Endothelial cell of umbilical vein (primary cell): ENCODE measurements at regions not wholly inside any gene's neighbourhood (a gene's known extent, or its start where the extent isn't known, plus 50 kb on each side); places are given as distances from the start of the nearest gene placed in this dataset.

ENCODE experiments used
- BruUV-seq: library from RNA; stranded (reverse); fragments of 400-500 nt; replicated peaks from 2 replicates; lab custom pipeline; 2021; lab: Mats Ljungman, UMichigan
- CTCF ChIA-PET: fragments of 300-600, 350-600 bp; sonication (Branson Sonifier 250); formaldehyde crosslinking; loops from one replicate; lab custom pipeline; 2021; ENCODE audit warnings: antibody characterized with exemption, inconsistent platforms; lab: Charles Lee
- POLR2A ChIA-PET: fragments of 300-600, 350-600 bp; sonication (Branson Sonifier 250); formaldehyde crosslinking; loops from one replicate; lab custom pipeline; 2021; ENCODE audit warnings: antibody characterized with exemption, inconsistent platforms; lab: Charles Lee
- DNase-seq: peaks from one replicate; pipeline ENCODE4 v3.0.0-alpha.2; 2011; ENCODE audit warnings: low read depth, low spot score
- FAIRE-seq: peaks from 2 replicates; lab custom pipeline; 2011; peaks lifted over from hg19 to GRCh38; lab: Jason Lieb, UNC
- H2AFZ ChIP-seq: 2 replicates; pipeline ENCODE4 v1.6.0; 2012; ENCODE audit warnings: low read depth, low read length, control low read depth, inconsistent platforms
- H3K27ac ChIP-seq: 2 replicates; pipeline ENCODE4 v1.5.1; 2011; ENCODE audit warnings: low read depth, mild to moderate bottlenecking, control low read depth, low read length, moderate library complexity; ENCODE audit not compliant: insufficient read depth
- H3K27me3 ChIP-seq, 2 experiments: 2 replicates each; pipeline versions ENCODE4 v1.6.0 to v1.6.1; 2011; ENCODE audit warnings: low read length in 2 of 2, mixed read lengths in 1 of 2; ENCODE audit not compliant: control insufficient read depth in 2 of 2, insufficient read depth in 2 of 2
- H3K36me3 ChIP-seq, 2 experiments: 2 replicates in 1 of 2; 3 replicates in 1 of 2; pipeline ENCODE4 v1.5.1; 2011; ENCODE audit warnings: low read length in 2 of 2, mild to moderate bottlenecking in 1 of 2, moderate library complexity in 1 of 2; ENCODE audit not compliant: control insufficient read depth in 2 of 2, insufficient read depth in 2 of 2; ENCODE audit errors: extremely low read depth in 1 of 2
- H3K4me1 ChIP-seq: 3 replicates; pipeline ENCODE4 v1.5.1; 2011; ENCODE audit warnings: mild to moderate bottlenecking, low read length; ENCODE audit not compliant: control insufficient read depth, insufficient read depth; ENCODE audit errors: extremely low read depth
- H3K4me2 ChIP-seq: 2 replicates; pipeline ENCODE4 v1.6.1; 2011; ENCODE audit warnings: low read length, control low read depth, mixed read lengths; ENCODE audit not compliant: insufficient read depth
- H3K4me3 ChIP-seq, 3 experiments: fragments of 200-600 bp in 1 of 3; sonication (generic), shearing (Covaris generic) in 1 of 3; replicated peaks in 1 of 3; 2 replicates each; pipeline ENCODE4 v1.5.1; 2011 to 2016; ENCODE audit warnings: control low read depth in 3 of 3, low read length in 3 of 3, mild to moderate bottlenecking in 2 of 3, inconsistent platforms in 1 of 3, low read depth in 1 of 3, moderate library complexity in 1 of 3; ENCODE audit not compliant: insufficient read depth in 1 of 3
- H3K79me2 ChIP-seq: 2 replicates; pipeline ENCODE4 v1.6.0; 2012; ENCODE audit warnings: low read length, inconsistent platforms; ENCODE audit not compliant: control insufficient read depth, insufficient read depth
- H3K9ac ChIP-seq: replicated peaks from 2 replicates; pipeline ENCODE3; 2011; ENCODE audit warnings: low read length, control low read depth; ENCODE audit not compliant: insufficient read depth; ENCODE audit errors: extremely low read depth
- H3K9me1 ChIP-seq: replicated peaks from 3 replicates; pipeline ENCODE4 v1.6.0; 2011; ENCODE audit warnings: mild to moderate bottlenecking, low read length; ENCODE audit not compliant: control insufficient read depth, insufficient read depth; ENCODE audit errors: extremely low read depth
- H3K9me3 ChIP-seq: replicated peaks from 2 replicates; pipeline ENCODE4 v1.5.1; 2012; ENCODE audit warnings: low read length, inconsistent platforms; ENCODE audit not compliant: control insufficient read depth, insufficient read depth
- H4K20me1 ChIP-seq: replicated peaks from 2 replicates; pipeline ENCODE3; 2011; ENCODE audit warnings: mild to moderate bottlenecking, low read length; ENCODE audit not compliant: control insufficient read depth, insufficient read depth; ENCODE audit errors: extremely low read depth
- EZH2 ChIP-seq: IDR thresholded peaks from 2 replicates; pipeline ENCODE4 v1.6.1; 2012; ENCODE audit warnings: borderline replicate concordance, low read depth, mild to moderate bottlenecking, moderate library complexity, low read length, inconsistent platforms; ENCODE audit not compliant: severe bottlenecking
- FOS ChIP-seq: IDR thresholded peaks from 2 replicates; pipeline ENCODE4 v1.6.1; 2011; ENCODE audit warnings: mild to moderate bottlenecking, low read length, moderate library complexity, borderline replicate concordance; ENCODE audit not compliant: insufficient read depth
- GATA2 ChIP-seq: IDR thresholded peaks from 2 replicates; pipeline ENCODE4 v1.7.0; 2011; ENCODE audit warnings: low read depth, mild to moderate bottlenecking, moderate library complexity, mixed read lengths, low read length; ENCODE audit not compliant: insufficient read length, insufficient read depth
- JUN ChIP-seq: IDR thresholded peaks from 2 replicates; pipeline ENCODE4 v1.6.1; 2011; ENCODE audit warnings: borderline replicate concordance, low read depth; ENCODE audit not compliant: insufficient read length, insufficient read depth
- MAX ChIP-seq: IDR thresholded peaks from 2 replicates; pipeline ENCODE4 v1.6.1; 2011; ENCODE audit not compliant: insufficient read depth, insufficient read length
- MYC ChIP-seq: IDR thresholded peaks from one replicate; pipeline ENCODE4 v1.6.1; 2011; ENCODE audit warnings: mild to moderate bottlenecking, low read depth, low read length
- POLR2AphosphoS5 ChIP-seq: IDR thresholded peaks from 2 replicates; pipeline ENCODE4 v1.6.1; 2012; ENCODE audit warnings: low read depth, mild to moderate bottlenecking, control low read depth, low read length, moderate library complexity; ENCODE audit not compliant: insufficient read depth
- dilution Hi-C: fragments of 300-500 bp; cut with MboI; formaldehyde crosslinking; loops from one replicate; pipeline ENCODE4 v1.15.0; 2019; ENCODE audit warnings: low sequenced_read_pairs; ENCODE audit not compliant: extremely low pct_ligation_motif_present
- intact Hi-C: fragments of 100-400 bp; cut with micrococcal nuclease; formaldehyde crosslinking; loops from one replicate; pipeline ENCODE4 v1.10.0; 2022
- TF ChIP-seq, protein P1 (sequence below), 2 donors: IDR thresholded peaks; 1 replicate in 1 of 2; 2 replicates in 1 of 2; pipeline ENCODE4 v1.5.1; 2011; ENCODE audit warnings: low read length in 2 of 2, mild to moderate bottlenecking in 2 of 2, moderate library complexity in 2 of 2, control low read depth in 1 of 2, inconsistent platforms in 1 of 2, low read depth in 1 of 2; ENCODE audit not compliant: insufficient read depth in 1 of 2; ENCODE audit errors: extremely low read depth in 1 of 2

- DNase-seq (no peak), FAIRE-seq (no peak)
- no peak for TF ChIP-seq EZH2
- ChIA-PET CTCF (no interaction called here), POLR2A (no interaction called here)
- H2AFZ ChIP-seq, result no peak overlapping the region
- no TSS peak for BruUV-seq
- H3K36me3 ChIP-seq, result no peaks in the 10 kb centered on the region
- dilution Hi-C loops, result no loop called here
- H3K4me2 ChIP-seq, result no peak overlapping the region
- no peaks in the 10 kb centered on the region for H3K4me1 ChIP-seq
- H3K9ac ChIP-seq, result no peak overlapping the region
- H3K9me1 ChIP-seq, result no peaks in the 10 kb centered on the region
- H3K79me2 ChIP-seq, result no peaks in the 10 kb centered on the region
- H4K20me1 ChIP-seq, result no peaks in the 10 kb centered on the region
- intact Hi-C loops, result no loop called here
- peaks cover 8% of the 10 kb centered on the region for H3K9me3 ChIP-seq
- no peak overlapping the region for H3K27ac ChIP-seq
- H3K4me3 ChIP-seq, result no peak overlapping the region
- no peaks in the 10 kb centered on the region for H3K27me3 ChIP-seq
These were observed 332.3 kb upstream of the EPHA3 start for GRCh38 chr3:88775026-88775690.

DNA sequence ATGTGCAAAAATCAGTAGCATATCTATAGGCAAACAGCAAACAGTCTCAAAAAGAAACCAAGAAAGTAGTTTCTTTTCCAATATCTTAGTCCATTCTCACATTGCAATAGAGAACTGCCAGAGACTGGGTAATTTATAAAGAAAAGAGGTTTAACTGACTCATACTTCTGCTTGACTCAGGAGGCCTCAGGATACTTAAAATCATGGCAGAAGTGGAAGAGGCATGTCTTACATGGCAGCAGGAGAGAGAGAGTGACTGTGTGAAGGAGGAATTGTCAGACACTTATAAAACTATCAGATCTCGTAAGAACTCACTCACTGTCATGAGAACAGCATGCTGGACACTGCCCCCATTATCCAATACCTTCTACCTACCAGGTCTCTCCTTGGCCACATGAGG is 327.9 kb upstream of the EPHA3 start:
- H3K4me1 ChIP-seq, result no peaks in the 10 kb centered on the region
- no peak overlapping the region for H2AFZ ChIP-seq
- no peaks in the 10 kb centered on the region for H3K27me3 ChIP-seq
- H3K9ac ChIP-seq, result no peak overlapping the region
- ChIA-PET CTCF (no interaction called here), POLR2A (no interaction called here)
- no peaks in the 10 kb centered on the region for H3K9me1 ChIP-seq
- H3K4me3 ChIP-seq, result no peak overlapping the region
- H3K4me2 ChIP-seq, result no peak overlapping the region
- H3K27ac ChIP-seq, result no peak overlapping the region
- no peaks in the 10 kb centered on the region for H4K20me1 ChIP-seq
- intact Hi-C loops, result no loop called here
- H3K79me2 ChIP-seq, result no peaks in the 10 kb centered on the region
- TF ChIP-seq FOS (no peak), GATA2 (no peak), JUN (no peak), EZH2 (no peak), MYC (no peak), MAX (no peak), POLR2AphosphoS5 (no peak)
- TF ChIP-seq, protein P1, sequence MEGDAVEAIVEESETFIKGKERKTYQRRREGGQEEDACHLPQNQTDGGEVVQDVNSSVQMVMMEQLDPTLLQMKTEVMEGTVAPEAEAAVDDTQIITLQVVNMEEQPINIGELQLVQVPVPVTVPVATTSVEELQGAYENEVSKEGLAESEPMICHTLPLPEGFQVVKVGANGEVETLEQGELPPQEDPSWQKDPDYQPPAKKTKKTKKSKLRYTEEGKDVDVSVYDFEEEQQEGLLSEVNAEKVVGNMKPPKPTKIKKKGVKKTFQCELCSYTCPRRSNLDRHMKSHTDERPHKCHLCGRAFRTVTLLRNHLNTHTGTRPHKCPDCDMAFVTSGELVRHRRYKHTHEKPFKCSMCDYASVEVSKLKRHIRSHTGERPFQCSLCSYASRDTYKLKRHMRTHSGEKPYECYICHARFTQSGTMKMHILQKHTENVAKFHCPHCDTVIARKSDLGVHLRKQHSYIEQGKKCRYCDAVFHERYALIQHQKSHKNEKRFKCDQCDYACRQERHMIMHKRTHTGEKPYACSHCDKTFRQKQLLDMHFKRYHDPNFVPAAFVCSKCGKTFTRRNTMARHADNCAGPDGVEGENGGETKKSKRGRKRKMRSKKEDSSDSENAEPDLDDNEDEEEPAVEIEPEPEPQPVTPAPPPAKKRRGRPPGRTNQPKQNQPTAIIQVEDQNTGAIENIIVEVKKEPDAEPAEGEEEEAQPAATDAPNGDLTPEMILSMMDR (IDR thresholded peaks at IDR 0.05; ENCODE audit: extremely low read depth in 1 of 2, insufficient read depth in 1 of 2, low read depth in 1 of 2, low read length in 2 of 2), result no peak
- peaks cover 3% of the 10 kb centered on the region for H3K9me3 ChIP-seq
- BruUV-seq, result no TSS peak
- H3K36me3 ChIP-seq, result no peaks in the 10 kb centered on the region
- FAIRE-seq, result no peak
- DNase-seq, result no peak
- dilution Hi-C loops, result no loop called here
